Skeletal muscle cell (primary cell): ENCODE measurements at regions not wholly inside any gene's neighbourhood (a gene's known extent, or its start where the extent isn't known, plus 50 kb on each side); places are given as distances from the start of the nearest gene placed in this dataset.

Experiments used
- DNase-seq: peaks from one replicate; pipeline ENCODE4 v3.0.0-alpha.2; 2010; ENCODE audit warnings: low read depth
- H3K4me3 ChIP-seq: 2 replicates; pipeline ENCODE4 v1.5.1; 2011; ENCODE audit warnings: low read depth, mild to moderate bottlenecking, control low read depth, low read length, moderate library complexity

DNA sequence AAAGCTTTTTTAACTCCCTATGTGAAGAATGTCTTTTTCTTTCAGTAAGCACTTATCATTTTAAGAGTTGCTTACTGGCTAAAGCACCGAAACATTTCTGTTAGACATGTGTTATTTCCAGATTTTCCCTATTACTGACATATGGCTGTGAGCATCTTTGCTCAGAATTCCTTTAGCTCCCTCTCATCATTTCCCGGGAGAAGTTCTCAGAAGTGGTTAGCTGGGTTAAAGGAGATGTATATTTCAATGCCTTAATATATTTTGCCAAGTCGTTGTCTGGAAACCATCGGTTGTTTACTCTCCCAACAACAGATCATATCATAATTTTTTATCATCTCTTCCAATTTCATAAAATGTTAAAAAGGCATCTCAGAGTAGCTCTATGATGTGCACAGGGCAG lies 396.5 kb downstream of the OCA2 start:
- no peak for DNase-seq

DNA sequence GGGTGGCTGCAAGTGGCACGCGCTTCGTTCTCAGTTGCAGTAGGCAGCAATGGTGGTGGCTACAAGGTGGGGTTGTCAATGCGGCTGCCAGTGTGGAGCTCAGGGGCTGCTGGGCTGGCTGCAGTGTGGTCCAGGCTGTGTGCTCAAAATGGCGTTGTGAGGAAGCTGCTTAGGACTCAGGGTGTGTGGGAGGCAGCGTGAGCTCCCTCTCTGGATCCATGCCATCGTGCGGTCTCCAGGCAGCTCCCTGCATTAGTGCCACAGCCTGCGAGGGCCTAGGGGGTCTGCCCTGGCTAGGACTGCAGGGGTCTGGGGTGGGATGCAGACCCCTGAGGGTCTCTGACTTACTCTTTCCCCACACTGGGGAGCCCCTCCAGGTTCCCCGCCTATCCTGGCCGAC lies 397.2 kb downstream of the OCA2 start:
- no peak overlapping the region for H3K4me3 ChIP-seq
- no peak for DNase-seq

More for the DNA sequence above, 396.5 kb downstream of the OCA2 start:
- H3K4me3 ChIP-seq = no peak overlapping the region

DNA sequence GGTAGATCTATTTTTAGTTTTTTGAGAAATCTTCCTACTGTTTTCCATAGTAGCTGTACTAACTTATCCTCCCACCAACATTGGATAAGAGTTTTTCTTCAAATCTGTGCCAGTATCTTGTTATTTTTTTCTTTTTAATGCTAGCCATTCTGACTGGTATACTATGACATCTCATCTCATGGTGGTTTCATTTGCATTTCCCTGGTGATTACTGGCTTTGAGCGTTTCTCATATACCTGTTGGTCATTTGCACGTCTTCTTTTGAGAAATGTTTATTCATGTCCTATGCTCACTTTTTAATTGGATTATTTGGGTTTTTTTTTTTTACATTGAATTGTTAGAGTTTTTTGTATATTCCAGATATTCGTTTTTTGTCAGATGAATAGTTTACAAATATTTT lies 398.1 kb downstream of the OCA2 start:
- DNase-seq = no peak

DNA sequence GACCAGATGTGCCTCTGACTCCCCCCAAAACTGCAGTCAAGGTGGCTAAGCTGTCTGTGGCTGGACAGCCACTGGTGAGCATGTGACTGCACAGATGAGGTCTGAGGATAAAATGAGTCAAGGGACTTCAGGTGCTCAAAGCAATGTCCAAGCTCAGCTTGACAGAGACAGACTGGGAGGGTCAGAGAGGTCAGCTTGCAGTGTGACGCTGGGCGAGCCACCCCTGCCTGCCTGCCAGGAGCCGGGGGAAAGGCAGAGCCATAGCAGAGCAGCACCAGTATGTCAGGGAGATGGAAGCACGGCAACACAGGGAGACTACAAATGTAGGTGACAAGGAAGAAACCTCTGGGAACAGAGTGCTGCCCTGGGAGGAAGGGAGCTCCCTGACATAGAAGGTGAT lies 399.4 kb downstream of the OCA2 start:
- H3K4me3 ChIP-seq = no peak overlapping the region
- no peak for DNase-seq

More for the DNA sequence above, 398.1 kb downstream of the OCA2 start:
- no peak overlapping the region for H3K4me3 ChIP-seq

DNA sequence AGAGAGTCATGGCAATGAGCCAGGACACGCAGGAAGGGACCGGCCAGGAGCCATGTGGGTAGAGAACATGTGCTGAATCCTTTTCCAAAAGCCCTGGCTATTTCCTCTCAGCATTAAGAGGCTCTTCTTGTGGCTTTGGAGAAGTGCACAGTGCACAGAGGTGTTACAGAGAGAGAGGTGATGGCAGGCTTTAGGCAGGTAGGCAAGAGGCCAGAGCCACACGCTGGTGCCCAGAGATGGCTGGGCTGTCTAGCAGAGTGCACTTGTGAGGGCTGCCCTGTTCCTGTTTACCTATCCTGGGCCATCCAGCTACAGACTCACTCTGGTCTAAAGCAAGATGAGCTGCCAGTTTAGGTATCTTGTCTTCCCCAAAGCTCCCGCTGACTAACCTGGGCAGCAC lies 402.6 kb downstream of the OCA2 start:
- no peak for DNase-seq
- no peak overlapping the region for H3K4me3 ChIP-seq

DNA sequence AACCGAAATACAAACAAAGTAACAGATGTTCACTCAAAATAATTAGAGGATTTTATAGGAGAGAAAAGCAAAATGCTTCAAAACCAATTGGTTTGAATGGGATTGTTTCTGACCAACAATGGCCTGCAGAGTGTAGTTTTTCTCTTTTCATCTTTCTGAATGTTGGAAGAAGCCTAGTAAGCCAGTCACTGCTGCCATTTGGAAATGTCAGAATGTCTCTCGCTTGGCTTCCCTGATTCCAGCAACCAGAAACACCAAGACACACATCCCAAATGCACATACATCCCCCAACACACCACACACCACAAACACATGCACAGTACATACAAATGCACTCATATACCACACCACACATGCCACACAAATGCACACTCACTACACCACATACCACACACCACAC lies 403.4 kb downstream of the OCA2 start:
- H3K4me3 ChIP-seq = no peak overlapping the region
- no peak for DNase-seq

DNA sequence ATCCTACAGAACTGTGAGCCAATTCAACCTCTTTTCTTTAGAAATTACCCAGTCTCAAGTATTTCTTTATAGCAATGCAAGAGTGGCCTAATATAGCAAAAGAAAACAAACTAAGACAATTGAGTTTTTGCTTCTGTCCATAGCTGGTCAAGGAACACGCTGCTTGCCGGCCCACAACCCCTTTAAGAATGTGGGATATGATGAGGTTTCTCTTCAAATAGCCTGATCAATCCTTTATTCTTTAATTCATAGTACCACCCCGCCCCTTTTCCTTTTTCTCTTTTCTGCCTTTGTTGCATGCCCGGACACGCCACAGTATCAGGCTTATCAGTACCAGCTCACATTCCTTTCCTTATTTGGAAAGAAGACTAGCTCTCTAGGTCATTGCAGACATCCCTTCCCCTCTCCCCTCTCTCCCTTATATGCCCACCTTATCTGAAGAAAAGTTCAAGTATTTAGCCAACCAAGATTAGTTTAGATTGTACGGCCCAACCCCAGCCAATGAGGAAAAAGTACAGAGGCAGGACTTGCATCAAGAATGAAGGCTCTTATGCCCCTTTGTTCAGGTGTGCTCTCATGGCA lies 404.5 kb downstream of the OCA2 start:
- H3K4me3 ChIP-seq = no peak overlapping the region
- DNase-seq = no peak

DNA sequence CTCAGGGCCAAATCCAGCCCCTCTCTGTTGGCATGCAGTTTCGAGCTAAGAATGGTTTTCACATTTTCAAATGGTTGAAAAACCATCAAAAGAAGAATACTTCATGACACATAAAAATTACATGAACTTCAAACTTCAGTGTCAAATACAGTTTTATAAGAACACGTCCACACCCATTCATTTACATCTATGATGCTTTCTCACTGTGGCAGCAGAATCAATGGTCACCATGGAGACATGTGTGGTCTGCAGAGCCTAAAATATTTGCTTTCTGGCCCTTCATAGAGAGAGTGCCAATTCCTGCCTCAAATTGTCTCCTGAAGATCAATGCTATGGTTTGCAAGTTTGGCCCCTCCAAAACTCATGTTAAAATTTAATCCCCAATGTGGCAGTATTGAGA lies 405.8 kb downstream of the OCA2 start:
- no peak overlapping the region for H3K4me3 ChIP-seq
- DNase-seq = no peak

DNA sequence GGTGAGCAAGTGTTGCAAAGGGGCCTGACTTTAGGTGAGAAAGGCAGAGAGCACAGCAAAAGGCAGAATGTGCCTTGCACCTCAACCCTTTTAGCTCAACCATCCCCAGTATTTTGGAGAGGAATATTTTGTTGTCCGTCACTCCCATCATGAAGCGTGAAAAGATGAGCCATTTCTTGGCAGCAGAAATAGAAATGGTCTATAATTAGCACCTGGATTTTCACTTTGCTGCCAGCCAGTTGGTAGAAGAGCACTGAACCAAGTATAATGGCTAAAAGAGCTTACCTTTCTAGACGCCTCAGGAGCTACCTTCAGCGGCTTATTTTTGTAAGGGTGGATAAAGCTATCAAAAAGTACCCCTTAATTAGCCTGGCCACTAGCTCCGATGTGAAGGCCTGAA lies 406.7 kb downstream of the OCA2 start:
- no peak overlapping the region for H3K4me3 ChIP-seq
- DNase-seq = no peak

DNA sequence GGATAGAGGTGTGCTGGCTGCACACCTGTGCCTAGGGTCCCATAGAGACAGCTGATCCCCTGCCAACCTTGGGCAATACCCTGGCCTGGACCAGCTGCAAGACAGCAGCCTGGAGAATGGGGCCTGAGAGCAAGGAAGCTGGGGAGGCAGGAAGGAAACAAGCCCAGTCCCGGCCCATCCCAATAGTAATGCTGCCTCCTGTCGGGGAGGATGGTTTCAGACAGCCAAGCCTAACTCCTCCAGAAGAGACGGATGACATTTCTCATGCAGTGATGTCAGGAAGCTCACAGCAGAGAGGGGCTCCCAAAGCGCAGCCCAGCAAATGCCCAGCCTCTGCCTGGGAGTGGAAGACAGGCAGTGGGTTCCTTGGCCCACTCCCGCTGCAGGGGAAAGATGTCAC lies 408.8 kb downstream of the OCA2 start:
- H3K4me3 ChIP-seq = no peak overlapping the region
- DNase-seq = no peak

DNA sequence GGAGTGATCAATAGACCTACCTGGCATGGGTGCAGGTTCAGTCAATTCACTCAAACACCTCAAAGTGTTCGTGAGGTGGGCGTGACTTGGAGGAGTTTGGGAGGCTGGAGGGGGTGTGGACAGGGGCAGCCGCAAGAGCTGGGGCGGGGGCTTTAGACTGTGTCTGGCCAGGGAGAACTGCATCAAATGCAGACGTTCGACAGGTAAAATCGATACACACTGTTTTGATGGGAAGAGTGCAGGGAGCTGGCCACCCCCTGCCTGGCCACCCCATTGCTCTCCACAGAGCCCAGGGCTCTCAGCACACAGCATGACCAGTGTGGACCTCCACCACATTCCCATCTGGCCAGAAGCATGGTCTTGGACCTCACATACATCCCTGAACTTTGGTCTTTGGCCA lies 412.1 kb downstream of the OCA2 start:
- DNase-seq = no peak
- H3K4me3 ChIP-seq = no peak overlapping the region

DNA sequence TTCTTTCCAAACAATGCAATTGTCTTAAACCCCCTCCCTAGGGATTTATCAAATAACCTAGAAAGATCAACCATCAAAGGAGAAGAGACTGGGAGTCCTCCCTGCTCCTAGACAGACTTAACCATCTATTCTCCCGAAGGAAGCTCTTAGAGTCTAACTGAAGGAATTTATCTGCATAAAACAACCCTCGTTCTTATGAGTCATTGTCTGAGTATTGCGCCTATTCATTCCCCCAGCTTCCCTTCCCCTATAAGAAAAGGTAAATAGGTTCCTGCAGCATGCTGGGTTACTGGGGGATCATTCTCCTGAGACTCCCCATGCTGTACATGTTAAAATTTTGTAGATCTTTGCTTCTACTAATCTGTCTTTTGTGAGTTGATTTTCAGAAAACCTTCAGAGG lies 412.7 kb downstream of the OCA2 start:
- H3K4me3 ChIP-seq = no peak overlapping the region
- DNase-seq = peak; percentile 22

DNA sequence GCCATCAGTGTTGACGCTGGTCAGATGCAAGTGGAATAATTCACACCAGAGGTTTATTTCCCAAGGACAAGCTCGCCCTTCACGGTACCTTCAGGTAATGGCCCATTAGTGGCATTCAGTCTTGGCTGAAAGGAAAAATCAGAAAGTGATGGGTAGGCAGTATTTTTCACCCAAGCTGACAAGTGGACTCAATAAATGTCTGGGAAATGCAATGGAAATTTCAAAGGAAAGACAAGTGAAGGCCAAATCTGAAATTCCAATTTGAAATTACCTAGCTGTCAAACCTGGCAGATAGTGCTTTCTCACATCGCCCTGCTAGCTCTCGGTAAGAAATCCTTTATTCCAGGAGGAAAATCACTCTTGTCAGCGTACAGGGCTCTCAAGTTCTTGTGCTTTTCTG lies 413.5 kb downstream of the OCA2 start:
- DNase-seq = no peak

DNA sequence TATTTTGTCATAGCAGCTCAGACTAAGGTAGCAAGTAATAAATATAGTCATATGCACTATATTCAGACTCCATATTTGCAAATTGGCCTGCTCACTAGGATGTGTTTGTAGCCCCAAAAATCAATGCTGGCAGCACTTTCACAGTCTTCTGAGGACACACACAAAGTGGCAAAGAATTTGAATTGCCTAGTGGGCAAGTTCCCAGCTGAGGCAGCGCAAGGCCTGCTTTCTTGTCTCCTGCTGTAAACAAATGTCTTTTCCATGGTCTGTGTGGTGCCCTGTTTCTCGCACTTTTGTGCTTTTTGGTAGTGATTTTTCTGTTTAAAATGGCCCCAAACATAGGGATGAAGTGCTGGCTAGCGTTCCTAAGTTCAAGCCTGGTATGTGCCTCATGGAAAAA lies 416.0 kb downstream of the OCA2 start:
- no peak for DNase-seq
- no peak overlapping the region for H3K4me3 ChIP-seq

More for the DNA sequence above, 413.5 kb downstream of the OCA2 start:
- H3K4me3 ChIP-seq = no peak overlapping the region

DNA sequence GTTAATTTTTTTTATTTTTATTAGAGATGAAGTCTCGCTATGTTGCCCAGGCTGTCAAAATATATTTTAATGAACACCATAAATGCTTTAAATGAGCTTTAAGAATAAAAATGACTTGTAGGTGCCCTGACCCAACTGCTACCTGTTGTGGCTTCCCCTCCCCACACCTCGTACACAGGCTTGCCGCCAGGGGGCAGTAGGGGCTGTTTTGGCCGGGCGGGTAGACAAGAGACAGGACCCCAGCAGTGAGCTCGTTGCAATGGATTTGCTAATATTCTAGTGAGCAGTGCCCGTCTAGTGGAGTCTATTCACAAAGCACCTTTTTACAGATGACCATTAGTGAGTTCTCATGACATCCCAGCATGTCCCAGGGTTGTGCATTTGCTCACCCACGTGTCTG lies 418.1 kb downstream of the OCA2 start:
- H3K4me3 ChIP-seq = no peak overlapping the region
- DNase-seq = no peak

DNA sequence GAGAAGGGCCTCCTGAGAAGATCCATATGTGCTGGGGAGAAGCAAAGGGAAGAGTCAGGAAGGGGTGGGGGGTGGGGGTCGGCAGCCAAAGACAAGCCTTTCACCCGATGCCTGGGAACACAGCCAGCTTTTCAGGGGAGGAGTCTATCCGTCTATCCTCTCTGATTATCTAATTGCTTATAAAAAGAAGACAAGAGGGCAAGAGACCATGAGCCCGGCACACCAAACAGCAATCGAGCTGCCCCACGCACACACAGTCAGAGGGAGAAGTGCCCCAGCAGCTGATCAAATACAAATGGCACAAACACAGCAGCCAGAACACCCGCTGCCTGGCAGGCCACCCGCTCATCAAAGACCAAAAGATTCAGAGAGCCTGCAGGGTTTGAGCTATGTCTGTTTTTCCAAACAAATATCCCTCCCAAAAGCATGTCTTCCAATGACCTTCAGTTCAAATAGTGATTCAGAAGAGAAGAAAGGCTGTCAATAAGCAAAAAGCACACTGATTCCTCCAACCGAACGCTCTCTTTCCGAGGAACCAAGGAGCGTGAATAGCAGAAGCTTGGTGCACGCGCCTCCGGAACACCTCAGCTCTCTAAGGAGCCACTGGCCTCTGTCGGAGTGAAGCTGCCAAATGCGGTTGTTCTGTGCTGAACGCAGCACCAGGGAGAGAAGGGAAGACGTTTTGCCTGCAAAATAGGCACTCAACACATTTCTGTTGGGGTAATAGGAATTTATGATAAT lies 419.2 kb downstream of the OCA2 start:
- DNase-seq = no peak
- no peak overlapping the region for H3K4me3 ChIP-seq

DNA sequence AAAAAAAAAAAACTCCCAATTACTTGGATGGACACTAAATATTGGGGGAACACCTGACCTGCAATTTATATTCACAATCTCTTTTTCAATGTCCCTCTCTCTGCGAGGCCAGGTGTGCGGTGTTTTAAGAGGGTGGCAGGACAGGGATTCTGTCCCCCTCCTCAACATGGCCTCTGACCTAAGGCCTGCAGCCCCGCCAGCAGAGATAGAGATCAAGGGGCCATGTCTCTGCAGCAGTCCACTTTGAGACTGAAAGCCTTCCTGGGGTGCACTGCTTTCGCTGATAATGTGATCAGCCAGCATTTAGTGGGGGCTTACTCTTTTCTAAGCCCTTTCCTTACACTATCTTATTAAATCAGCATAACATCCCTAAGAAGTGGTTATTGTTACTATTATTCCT lies 419.9 kb downstream of the OCA2 start:
- H3K4me3 ChIP-seq = no peak overlapping the region
- DNase-seq = no peak

DNA sequence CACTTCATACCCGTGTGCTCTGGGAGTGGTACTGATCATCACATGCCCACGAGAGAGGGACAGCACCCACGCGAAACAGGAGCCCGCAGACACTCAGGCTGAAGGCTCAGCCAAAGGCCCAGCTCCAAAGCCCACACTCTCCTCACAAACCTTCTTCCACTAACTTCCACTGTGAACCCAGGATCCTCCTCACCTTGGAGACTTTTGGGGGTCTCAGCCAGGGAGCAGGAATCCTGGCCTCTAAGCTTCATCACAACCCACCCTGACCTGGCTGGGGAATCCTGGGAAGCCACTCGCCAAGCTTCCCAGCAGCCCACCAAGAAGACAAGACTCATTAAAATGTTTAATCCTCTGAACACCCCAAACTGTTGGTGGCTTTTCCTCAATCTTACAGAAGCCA lies 421.2 kb downstream of the OCA2 start:
- no peak for DNase-seq
- H3K4me3 ChIP-seq = no peak overlapping the region

DNA sequence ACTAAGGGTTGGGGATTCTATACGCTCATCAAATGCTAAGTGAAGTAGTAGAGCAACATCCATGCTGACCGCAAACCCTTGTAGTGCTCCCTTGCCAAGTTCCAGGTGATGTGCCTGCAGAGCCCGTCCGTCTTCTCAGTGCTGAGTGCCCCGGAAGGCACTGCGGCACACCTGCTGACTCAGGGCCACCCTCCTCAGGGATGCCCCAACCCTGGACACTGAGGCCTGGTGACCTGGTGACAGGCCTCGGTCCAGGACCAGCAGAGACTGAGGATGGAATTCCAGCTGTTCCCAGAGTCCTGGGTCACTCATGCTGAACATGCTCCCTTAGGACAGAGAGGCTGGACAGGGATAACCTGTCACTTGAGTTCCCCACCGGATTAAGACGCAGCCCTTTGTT lies 422.5 kb downstream of the OCA2 start:
- DNase-seq = no peak
- H3K4me3 ChIP-seq = no peak overlapping the region

DNA sequence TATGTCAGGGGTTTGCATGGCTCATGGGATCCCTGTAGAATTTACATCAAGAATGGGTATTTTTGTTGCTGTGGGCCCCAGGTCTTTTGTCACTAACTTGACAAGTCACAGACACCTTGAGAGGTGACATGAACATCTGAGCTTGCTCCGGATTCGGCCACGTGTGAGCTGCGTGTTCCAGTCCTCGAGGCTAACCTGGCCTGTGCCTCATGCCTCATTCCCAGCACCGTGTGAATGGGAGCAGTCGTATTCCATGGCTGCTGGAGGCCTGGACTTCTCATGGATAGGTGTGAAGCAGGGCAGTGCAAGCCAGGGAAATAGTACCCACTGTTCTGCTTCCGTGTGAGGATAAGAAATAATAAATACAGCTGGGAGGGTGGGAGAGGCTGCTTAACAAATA lies 423.5 kb downstream of the OCA2 start:
- no peak for DNase-seq
- no peak overlapping the region for H3K4me3 ChIP-seq

DNA sequence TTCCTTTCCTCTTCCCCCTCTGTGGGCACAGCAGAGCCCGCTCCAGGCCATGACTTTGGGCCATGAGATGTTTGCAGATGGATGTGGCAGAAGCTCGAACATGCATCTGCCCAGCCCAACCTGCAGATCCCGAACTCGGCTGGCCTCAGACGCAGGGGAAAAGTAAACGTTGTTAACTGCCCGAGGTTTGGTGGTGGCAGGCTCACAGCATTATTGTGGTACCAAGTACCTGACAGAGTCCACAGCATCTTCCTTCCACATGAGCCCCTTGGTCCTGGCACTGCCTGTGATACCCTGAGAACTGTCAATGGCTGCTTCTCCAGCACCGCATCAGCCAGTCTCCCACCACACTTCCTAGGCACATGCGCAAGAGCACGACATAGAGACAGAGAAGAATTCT lies 424.3 kb downstream of the OCA2 start:
- no peak overlapping the region for H3K4me3 ChIP-seq
- DNase-seq = no peak
